Activated CD4-positive, alpha-beta T cell treated with anti-CD3 and anti-CD28 coated beads, Interleukin-2, Interleukin-6, amounts not matched to agents 100 ng/mL and 50 ng/mL, durations not matched to agents 16 hours and 8 hours (primary cell): ENCODE measurements at regions not wholly inside any gene's neighbourhood (a gene's known extent, or its start where the extent isn't known, plus 50 kb on each side); places are given as distances from the start of the nearest gene placed in this dataset.

ENCODE experiments used
- DNase-seq: peaks from one replicate; pipeline ENCODE4 v3.0.0-alpha.2; 2020

DNA sequence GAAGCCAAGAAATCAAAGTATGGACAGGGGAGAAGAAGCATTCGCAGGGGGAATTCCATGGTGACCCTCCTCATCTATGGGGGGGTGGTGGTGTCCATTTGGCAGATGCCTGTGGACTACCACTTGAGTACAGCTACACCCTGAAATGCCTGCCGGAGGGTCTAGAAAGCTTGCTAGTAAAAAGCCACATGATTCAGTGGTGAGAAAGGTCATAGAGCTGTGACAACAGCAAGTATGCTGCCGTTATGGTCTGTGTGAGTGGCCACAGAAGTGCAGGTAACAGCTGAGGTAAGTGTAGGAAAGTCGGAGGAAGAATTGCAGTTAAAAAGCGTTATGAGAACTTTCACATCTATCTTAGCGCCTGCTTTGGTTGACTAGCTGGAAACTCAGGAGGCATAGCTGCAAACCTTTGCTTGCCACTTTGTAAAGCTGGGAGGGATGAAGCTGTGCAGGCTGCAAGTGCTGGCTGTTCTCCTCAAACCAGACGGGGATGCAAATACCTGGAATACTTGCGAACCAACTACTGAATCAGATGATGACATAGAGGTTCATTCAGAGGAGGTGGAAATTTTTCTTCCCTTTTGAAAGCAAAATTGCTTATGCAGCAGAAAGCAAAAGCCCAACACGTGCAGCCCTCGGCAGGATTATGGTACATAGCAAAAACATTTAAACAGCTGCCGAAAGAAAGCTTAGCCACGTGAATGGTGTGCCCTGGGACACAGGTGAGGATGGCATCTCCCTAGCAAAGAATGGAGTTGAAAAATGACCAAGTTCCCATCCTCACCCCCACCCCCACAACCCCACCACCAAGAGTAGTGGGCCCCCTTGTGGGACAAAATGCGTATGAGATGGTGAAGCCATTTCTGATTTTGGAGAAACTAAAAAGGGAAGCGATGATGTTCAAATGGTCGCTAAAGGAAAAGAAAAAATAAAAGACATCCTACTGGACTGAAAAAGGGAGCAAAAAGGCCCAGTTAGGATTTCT lies 287.0 kb downstream of the RERGL start:
- DNase-seq, result no peak

GRCh38 chr12:17793854-17794253 lies 296.1 kb downstream of the RERGL start:
- DNase-seq, result peak; percentile 17

- DNase-seq, result no peak
Measured at GRCh38 chr12:17778242-17778641, 311.8 kb downstream of the RERGL start.

DNA sequence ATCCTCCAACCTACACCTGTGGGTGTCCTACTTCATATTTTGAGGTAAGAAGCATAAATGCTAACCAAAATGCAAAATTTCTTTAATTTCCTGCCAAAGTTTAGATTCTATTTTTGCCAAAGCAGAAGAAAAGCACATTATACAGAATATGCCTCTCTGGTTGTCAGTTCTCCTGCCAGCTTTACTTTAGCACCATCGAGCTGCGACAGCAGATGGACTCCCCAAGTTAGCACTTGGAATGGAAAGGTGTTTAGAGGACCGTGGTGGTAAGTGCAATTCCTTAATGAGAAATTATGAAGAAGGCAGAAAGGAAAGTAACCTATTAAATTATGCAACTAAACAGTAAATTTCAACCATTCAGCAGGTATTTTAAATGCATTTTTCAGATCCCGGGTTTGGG lies 326.6 kb downstream of the RERGL start:
- no peak for DNase-seq

DNA sequence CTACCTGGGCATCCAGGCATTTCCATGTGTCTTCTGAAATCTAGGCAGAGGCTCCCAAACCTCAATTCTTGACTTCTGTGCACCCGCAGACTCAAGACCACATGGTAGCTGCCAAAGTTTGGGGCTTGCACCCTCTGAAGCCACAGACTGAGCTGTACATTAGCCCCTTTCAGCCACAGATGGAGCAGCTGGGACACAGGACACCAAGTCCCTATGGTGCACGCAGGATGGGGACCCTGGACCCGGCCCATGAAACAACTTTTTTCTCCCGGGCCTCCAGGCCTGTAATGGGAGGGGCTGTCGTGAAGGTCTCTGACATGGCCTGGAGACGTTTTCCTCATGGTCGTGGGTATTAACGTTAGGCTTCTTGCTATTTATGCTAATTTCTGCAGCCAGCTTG lies 330.0 kb downstream of the RERGL start:
- DNase-seq, result no peak
